Activated naive CD8-positive, alpha-beta T cell treated with anti-CD3 and anti-CD28 coated beads, Interleukin-2, amount 10 ng/mL, durations not matched to agents 7 days and 5 days (primary cell): ENCODE measurements at regions not wholly inside any gene's neighbourhood (a gene's known extent, or its start where the extent isn't known, plus 50 kb on each side); places are given as distances from the start of the nearest gene placed in this dataset.
"Not testable (repeated sequence)": the region's sequence is repeated elsewhere in the genome, so short reads cannot be mapped to it uniquely, and the experiment has no call there.

Experiments
- ATAC-seq: fragments of 150-1000 bp; cut with Tn5 transposase; one replicate; pipeline ENCODE4 v1.10.0; 2021; ENCODE audit warnings: low read depth, moderate library complexity
- POLR2A ChIA-PET: fragments of 350-600 bp; sonication (Branson Sonifier 250); formaldehyde crosslinking; loops from one replicate; lab custom pipeline; 2021; ENCODE audit warnings: antibody characterized with exemption; lab: Charles Lee
- DNase-seq: peaks from one replicate; pipeline ENCODE4 v3.0.0; 2021
- H3K27ac Mint-ChIP-seq: one replicate; pipeline ENCODE4 v1.8.0; 2022; ENCODE audit warnings: mild to moderate bottlenecking, mixed read lengths
- H3K27me3 Mint-ChIP-seq: one replicate; pipeline ENCODE4 v1.8.0; 2022; ENCODE audit warnings: mild to moderate bottlenecking, moderate library complexity, mixed read lengths
- H3K36me3 Mint-ChIP-seq: one replicate; pipeline ENCODE4 v1.8.0; 2021; ENCODE audit warnings: mild to moderate bottlenecking, mixed read lengths
- H3K4me1 Mint-ChIP-seq: one replicate; pipeline ENCODE4 v1.8.0; 2021; ENCODE audit warnings: mixed read lengths
- H3K4me3 Mint-ChIP-seq: one replicate; pipeline ENCODE4 v1.8.0; 2022; ENCODE audit warnings: mild to moderate bottlenecking, moderate library complexity, mixed read lengths
- H3K9me3 Mint-ChIP-seq: one replicate; pipeline ENCODE4 v1.8.0; 2021; ENCODE audit warnings: mixed read lengths

GRCh38 chr10:64376167-64376566 lies 855.0 kb downstream of the REEP3 start:
- no peaks in the 10 kb centered on the region for H3K9me3 Mint-ChIP-seq
- H3K36me3 Mint-ChIP-seq: no peaks in the 10 kb centered on the region
- H3K4me1 Mint-ChIP-seq: no peaks in the 10 kb centered on the region
- no peaks in the 10 kb centered on the region for H3K27me3 Mint-ChIP-seq
- H3K27ac Mint-ChIP-seq: no peak overlapping the region
- no peak for ATAC-seq
- no peak for DNase-seq
- H3K4me3 Mint-ChIP-seq: no peak overlapping the region
- POLR2A ChIA-PET: no interaction called here

DNA sequence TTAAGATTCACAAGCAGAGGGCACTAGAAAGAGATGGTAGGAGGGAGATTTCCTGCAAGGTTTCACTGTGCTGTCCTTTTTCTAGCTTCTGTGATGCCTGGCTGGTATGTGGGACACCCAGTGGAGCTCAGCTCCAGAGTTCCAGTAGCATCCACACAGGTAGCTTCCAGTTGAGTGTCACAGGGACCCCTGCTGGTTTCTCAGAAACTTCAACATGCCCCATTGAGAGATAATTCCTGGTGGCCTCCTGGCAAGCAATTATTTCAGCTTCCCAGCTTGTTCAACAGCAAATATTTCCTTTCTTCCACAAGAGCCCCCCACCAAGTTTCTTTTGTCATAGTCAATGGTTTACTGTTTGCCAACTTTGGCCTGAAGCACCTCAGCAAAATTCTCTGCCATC lies 858.7 kb downstream of the REEP3 start:
- no peak for ATAC-seq
- Mint-ChIP-seq H3K36me3 (no peaks in the 10 kb centered on the region), H3K27me3 (peaks cover 2% of the 10 kb centered on the region), H3K9me3 (peaks cover 3% of the 10 kb centered on the region), H3K4me1 (no peaks in the 10 kb centered on the region), H3K27ac (no peak overlapping the region), H3K4me3 (no peak overlapping the region)
- DNase-seq: no peak
- POLR2A ChIA-PET: no interaction called here

DNA sequence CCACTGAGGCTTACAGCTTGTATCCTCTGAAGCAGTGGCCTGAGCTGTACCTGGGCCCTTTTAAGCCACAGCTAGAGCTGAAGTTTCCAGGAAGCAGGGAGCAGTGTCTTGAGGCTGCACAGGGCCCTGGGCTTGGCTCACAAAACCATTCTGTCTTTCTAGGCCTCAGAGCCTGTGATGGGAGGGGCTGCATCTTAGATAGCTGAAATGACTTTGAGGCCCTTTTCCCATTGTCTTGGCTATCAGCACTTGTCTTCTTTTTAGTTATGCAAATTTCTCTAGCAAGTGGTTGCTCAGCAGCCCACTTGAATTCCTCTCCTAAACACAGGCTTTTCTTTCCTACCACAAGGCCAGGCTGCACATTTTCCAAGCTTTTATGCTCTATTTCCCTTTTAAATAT lies 864.2 kb downstream of the REEP3 start:
- Mint-ChIP-seq H3K27me3 (peaks cover 2% of the 10 kb centered on the region), H3K4me1 (no peaks in the 10 kb centered on the region), H3K9me3 (peaks cover 3% of the 10 kb centered on the region), H3K27ac (no peak overlapping the region), H3K36me3 (no peaks in the 10 kb centered on the region), H3K4me3 (no peak overlapping the region)
- DNase-seq (no peak), ATAC-seq (no peak)
- POLR2A ChIA-PET: no interaction called here

DNA sequence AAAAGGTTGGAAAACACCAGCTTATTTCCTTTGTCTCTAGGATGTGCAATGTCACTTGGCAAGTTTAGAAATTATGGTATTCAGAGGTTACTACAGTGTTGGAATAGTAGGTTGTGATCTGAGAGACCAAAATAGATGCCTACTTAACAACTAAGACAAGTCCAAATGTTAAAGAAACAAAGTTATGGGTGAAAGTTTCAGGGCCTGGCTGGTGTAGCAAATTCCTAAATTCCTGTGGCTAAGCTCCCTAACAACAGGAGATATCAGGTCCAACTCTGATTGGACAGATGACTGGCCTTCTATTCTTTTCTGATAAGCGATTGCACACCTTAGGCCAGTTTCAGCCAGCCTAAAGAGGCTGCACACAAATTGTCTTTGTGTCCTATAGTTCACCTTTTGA lies 873.5 kb downstream of the REEP3 start:
- H3K4me1 Mint-ChIP-seq: no peaks in the 10 kb centered on the region
- no peaks in the 10 kb centered on the region for H3K27me3 Mint-ChIP-seq
- ATAC-seq (no peak), DNase-seq (no peak)
- no peak overlapping the region for H3K27ac Mint-ChIP-seq
- no peaks in the 10 kb centered on the region for H3K9me3 Mint-ChIP-seq
- no peaks in the 10 kb centered on the region for H3K36me3 Mint-ChIP-seq
- POLR2A ChIA-PET: no interaction called here
- H3K4me3 Mint-ChIP-seq: no peak overlapping the region

GRCh38 chr10:64396105-64396708 lies 875.0 kb downstream of the REEP3 start:
- Mint-ChIP-seq H3K4me1 (no peaks in the 10 kb centered on the region), H3K9me3 (peaks cover 1% of the 10 kb centered on the region), H3K4me3 (no peak overlapping the region), H3K27ac (no peak overlapping the region), H3K27me3 (no peaks in the 10 kb centered on the region), H3K36me3 (no peaks in the 10 kb centered on the region)
- DNase-seq: no peak
- POLR2A ChIA-PET: no interaction called here
- ATAC-seq: no peak

GRCh38 chr10:64397125-64397524 lies 875.9 kb downstream of the REEP3 start:
- Mint-ChIP-seq H3K27ac (no peak overlapping the region), H3K4me1 (no peaks in the 10 kb centered on the region), H3K36me3 (no peaks in the 10 kb centered on the region), H3K9me3 (peaks cover 1% of the 10 kb centered on the region), H3K27me3 (no peaks in the 10 kb centered on the region), H3K4me3 (no peak overlapping the region)
- ATAC-seq: no peak
- POLR2A ChIA-PET: no interaction called here
- no peak for DNase-seq

GRCh38 chr10:64408391-64409183 lies 887.4 kb downstream of the REEP3 start:
- H3K9me3 Mint-ChIP-seq: no peaks in the 10 kb centered on the region
- ATAC-seq: no peak
- POLR2A ChIA-PET: no interaction called here
- no peak overlapping the region for H3K27ac Mint-ChIP-seq
- H3K4me3 Mint-ChIP-seq: no peak overlapping the region
- no peaks in the 10 kb centered on the region for H3K36me3 Mint-ChIP-seq
- H3K27me3 Mint-ChIP-seq: no peaks in the 10 kb centered on the region
- H3K4me1 Mint-ChIP-seq: no peaks in the 10 kb centered on the region
- no peak for DNase-seq

DNA sequence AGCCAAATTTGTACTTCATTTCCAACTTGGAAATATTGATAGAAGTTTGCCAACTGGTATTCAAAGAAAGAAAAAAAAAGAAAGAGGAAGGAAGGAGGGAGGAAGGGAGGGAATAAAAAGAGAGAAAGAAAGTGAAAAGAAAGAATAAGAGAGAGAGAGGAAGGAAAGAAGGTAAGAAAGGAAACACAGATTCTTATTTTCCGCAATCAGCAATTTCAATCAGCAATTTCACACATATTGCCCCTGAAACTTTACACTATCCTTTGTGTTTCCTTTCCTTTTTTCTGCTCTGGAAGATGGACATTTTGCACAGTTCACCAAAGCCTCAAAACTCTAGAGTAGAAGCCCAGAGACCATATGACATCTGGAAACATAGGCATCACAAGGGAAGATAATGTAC lies 888.1 kb downstream of the REEP3 start:
- DNase-seq (no peak), ATAC-seq (no peak)
- no peaks in the 10 kb centered on the region for H3K9me3 Mint-ChIP-seq
- H3K27ac Mint-ChIP-seq: no peak overlapping the region
- H3K27me3 Mint-ChIP-seq: no peaks in the 10 kb centered on the region
- H3K4me1 Mint-ChIP-seq: no peaks in the 10 kb centered on the region
- no peak overlapping the region for H3K4me3 Mint-ChIP-seq
- H3K36me3 Mint-ChIP-seq: no peaks in the 10 kb centered on the region
- POLR2A ChIA-PET: no interaction called here

DNA sequence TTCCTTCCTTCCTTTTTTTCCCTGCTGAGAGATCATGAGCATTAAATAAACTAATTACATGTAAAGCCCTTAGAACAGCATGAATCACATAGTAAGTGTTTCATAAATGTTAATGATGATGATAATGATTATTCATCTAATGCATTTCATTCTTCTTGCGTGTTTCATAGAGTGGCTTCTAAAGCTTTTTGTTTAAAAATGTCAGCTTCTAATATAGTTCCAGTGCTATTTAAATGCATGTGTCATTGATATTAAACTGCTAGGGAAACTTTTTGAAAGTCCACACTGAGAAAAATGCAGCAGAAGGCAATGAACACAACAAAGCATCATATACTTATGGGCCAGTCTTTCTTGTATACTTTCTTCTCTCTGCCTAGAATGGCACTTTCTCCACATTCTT lies 894.8 kb downstream of the REEP3 start:
- Mint-ChIP-seq H3K27ac (no peak overlapping the region), H3K4me3 (no peak overlapping the region), H3K9me3 (no peaks in the 10 kb centered on the region), H3K27me3 (no peaks in the 10 kb centered on the region), H3K4me1 (no peaks in the 10 kb centered on the region), H3K36me3 (no peaks in the 10 kb centered on the region)
- POLR2A ChIA-PET: no interaction called here
- ATAC-seq (no peak), DNase-seq (no peak)

DNA sequence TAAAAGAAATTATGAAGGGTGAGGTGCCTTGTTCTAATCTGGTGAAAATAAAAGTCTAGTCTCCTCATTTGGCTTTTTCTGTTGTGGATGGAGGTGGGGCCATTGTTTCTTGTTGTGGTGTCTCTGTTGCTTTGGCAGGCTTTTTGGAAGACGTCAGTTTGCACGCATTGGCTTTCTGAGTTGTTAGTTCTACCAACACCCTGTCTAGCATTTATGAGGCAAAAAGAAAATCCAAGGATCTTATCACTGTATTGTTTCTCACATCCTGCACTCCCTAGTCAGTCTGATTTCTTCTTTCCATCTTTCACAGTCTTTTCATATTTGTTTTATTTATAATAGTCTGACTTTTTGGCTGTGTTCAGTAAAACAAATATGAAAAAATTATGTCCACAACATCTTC lies 898.3 kb downstream of the REEP3 start:
- H3K4me3 Mint-ChIP-seq: no peak overlapping the region
- DNase-seq: no peak
- ATAC-seq: no peak
- POLR2A ChIA-PET: no interaction called here
- no peaks in the 10 kb centered on the region for H3K4me1 Mint-ChIP-seq
- H3K27ac Mint-ChIP-seq: no peak overlapping the region
- no peaks in the 10 kb centered on the region for H3K36me3 Mint-ChIP-seq
- no peaks in the 10 kb centered on the region for H3K9me3 Mint-ChIP-seq
- no peaks in the 10 kb centered on the region for H3K27me3 Mint-ChIP-seq

GRCh38 chr10:64426745-64427144 lies 905.5 kb downstream of the REEP3 start:
- H3K27me3 Mint-ChIP-seq: no peaks in the 10 kb centered on the region
- POLR2A ChIA-PET: no interaction called here
- H3K36me3 Mint-ChIP-seq: no peaks in the 10 kb centered on the region
- ATAC-seq (no peak), DNase-seq (no peak)
- no peaks in the 10 kb centered on the region for H3K9me3 Mint-ChIP-seq
- H3K4me3 Mint-ChIP-seq: no peak overlapping the region
- H3K4me1 Mint-ChIP-seq: no peaks in the 10 kb centered on the region
- H3K27ac Mint-ChIP-seq: no peak overlapping the region

- no peak overlapping the region for H3K27ac Mint-ChIP-seq
- H3K9me3 Mint-ChIP-seq: no peaks in the 10 kb centered on the region
- POLR2A ChIA-PET: no interaction called here
- ATAC-seq (no peak), DNase-seq (no peak)
- no peaks in the 10 kb centered on the region for H3K27me3 Mint-ChIP-seq
- H3K36me3 Mint-ChIP-seq: no peaks in the 10 kb centered on the region
- H3K4me3 Mint-ChIP-seq: no peak overlapping the region
- H3K4me1 Mint-ChIP-seq: no peaks in the 10 kb centered on the region
Observed at GRCh38 chr10:64430690-64431323, 909.6 kb downstream of the REEP3 start.

DNA sequence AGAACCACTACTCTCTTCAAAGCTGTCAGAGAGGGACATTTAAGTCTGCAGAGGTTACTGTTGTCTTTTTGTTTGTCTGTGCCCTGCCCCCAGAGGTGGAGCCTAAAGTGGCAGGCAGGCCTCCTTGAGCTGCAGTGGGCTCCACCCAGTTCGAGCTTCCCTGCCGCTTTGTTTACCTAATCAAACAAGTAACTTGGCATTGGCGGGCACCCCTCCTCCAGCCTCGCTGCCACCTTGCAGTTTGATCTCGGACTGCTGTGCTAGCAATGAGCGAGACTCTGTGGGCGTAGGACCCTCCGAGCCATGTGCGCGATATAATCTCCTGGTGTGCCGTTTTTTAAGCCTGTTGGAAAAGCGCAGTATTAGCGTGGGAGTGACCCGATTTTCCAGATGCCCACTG lies 920.7 kb downstream of the REEP3 start:
- H3K4me3 Mint-ChIP-seq, H3K36me3 Mint-ChIP-seq, POLR2A ChIA-PET: not testable (repeated sequence)

DNA sequence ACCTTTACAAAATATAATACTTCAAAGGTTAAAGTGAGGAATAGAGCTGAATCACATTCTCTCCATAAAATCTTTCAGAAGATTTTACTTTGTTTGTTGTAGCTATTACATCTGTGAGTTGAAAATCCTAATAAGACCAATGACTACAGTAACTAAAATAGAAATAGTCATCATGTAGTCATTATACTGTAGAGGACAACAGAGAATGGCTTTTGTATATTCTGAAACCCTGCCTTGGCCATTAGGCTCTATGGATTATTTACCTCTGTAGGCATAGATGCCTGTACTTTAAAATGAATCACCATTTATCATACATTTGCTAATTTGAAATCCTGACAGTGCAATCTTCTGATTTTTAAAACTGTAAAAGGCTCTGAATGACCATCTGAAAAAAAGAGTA lies 923.0 kb downstream of the REEP3 start:
- Mint-ChIP-seq H3K4me1 (no peaks in the 10 kb centered on the region), H3K4me3 (no peak overlapping the region), H3K27ac (no peak overlapping the region), H3K27me3 (no peaks in the 10 kb centered on the region), H3K9me3 (no peaks in the 10 kb centered on the region), H3K36me3 (no peaks in the 10 kb centered on the region)
- no peak for ATAC-seq
- DNase-seq: no peak
- POLR2A ChIA-PET: no interaction called here

More for the DNA sequence above, 920.7 kb downstream of the REEP3 start:
- not testable (repeated sequence) for H3K9me3 Mint-ChIP-seq, ATAC-seq, H3K4me1 Mint-ChIP-seq, H3K27me3 Mint-ChIP-seq, H3K27ac Mint-ChIP-seq, DNase-seq
